ENCODE measurements at regions not wholly inside any gene's neighbourhood (a gene's known extent, or its start where the extent isn't known, plus 50 kb on each side); places are given as distances from the start of the nearest gene placed in this dataset.

DNA sequence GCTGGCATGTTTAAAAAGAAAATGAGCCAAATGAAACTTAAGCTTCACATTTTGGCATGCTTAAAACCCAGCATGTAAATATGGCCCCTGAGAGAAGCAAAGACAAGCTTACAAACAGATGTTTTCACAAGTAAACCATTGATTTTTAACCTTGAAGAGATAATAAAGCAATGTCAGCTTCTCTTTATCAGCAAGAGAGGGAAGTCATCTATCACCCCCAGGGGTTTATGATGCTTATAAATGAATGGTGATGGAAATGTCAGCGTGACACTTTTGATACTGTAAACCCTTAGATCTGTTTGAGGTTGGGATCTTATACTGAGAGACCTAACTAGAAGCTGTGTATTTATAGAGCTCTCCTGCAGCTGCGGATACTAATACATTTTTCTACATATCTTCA is 471.3 kb downstream of the PLA2G4A start:
- Histone ChIP-seq H3K4me1 (no peaks in the 10 kb centered on the region), H3K4me3 (no peak overlapping the region), H3K27me3 (ENCODE audit: low read depth) (no peaks in the 10 kb centered on the region), H3K27ac (replicated peaks) (no peak overlapping the region), H3K36me3 (no peaks in the 10 kb centered on the region), H3K9me3 (replicated peaks) (peaks cover 4% of the 10 kb centered on the region)
- no peak for DNase-seq
- TF ChIP-seq, protein P1, sequence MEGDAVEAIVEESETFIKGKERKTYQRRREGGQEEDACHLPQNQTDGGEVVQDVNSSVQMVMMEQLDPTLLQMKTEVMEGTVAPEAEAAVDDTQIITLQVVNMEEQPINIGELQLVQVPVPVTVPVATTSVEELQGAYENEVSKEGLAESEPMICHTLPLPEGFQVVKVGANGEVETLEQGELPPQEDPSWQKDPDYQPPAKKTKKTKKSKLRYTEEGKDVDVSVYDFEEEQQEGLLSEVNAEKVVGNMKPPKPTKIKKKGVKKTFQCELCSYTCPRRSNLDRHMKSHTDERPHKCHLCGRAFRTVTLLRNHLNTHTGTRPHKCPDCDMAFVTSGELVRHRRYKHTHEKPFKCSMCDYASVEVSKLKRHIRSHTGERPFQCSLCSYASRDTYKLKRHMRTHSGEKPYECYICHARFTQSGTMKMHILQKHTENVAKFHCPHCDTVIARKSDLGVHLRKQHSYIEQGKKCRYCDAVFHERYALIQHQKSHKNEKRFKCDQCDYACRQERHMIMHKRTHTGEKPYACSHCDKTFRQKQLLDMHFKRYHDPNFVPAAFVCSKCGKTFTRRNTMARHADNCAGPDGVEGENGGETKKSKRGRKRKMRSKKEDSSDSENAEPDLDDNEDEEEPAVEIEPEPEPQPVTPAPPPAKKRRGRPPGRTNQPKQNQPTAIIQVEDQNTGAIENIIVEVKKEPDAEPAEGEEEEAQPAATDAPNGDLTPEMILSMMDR (IDR thresholded peaks at IDR 0.05; ENCODE audit: borderline replicate concordance) = no peak
- intact Hi-C loops (cut with micrococcal nuclease) = no loop called here

- Histone ChIP-seq H3K27ac (replicated peaks) (no peak overlapping the region), H3K9me3 (replicated peaks) (peaks cover 4% of the 10 kb centered on the region), H3K4me1 (no peaks in the 10 kb centered on the region), H3K27me3 (ENCODE audit: low read depth) (no peaks in the 10 kb centered on the region), H3K36me3 (no peaks in the 10 kb centered on the region), H3K4me3 (no peak overlapping the region)
- TF ChIP-seq, protein P1 (IDR thresholded peaks at IDR 0.05; ENCODE audit: borderline replicate concordance) = no peak
- intact Hi-C loops (cut with micrococcal nuclease) = no loop called here
- no peak for DNase-seq
Observed at GRCh38 chr1:187306710-187307415, 478.1 kb downstream of the PLA2G4A start.

DNA sequence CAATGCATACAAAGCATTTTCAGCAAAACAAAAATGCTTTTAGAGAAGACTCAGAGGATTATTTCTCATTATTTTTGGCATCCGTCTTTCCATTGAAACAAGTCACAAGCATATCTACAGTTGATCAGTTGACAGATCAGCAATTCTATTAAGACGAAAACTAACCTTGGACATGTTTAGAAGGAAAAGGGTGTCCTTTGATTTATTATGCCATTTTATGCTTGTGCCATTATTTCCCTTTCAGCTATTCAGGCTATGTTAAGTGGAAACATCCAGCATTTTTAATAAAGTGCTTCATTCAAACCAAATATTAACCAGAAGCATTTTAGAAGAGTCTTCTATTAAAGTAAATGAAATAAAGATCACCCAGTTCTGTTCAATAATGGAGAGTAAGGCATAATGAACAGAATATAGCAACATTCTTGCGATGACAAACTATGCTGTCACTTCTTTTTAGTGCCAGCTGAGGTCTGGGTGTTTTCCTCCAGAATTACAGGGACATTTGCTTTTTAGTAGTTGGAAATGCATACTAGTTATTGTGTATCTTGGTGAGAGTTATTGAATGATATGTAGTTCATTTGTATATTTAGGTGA is 481.4 kb downstream of the PLA2G4A start:
- Histone ChIP-seq H3K27me3 (ENCODE audit: low read depth) (no peaks in the 10 kb centered on the region), H3K27ac (replicated peaks) (no peak overlapping the region), H3K4me1 (no peaks in the 10 kb centered on the region), H3K9me3 (replicated peaks) (no peaks in the 10 kb centered on the region), H3K36me3 (no peaks in the 10 kb centered on the region), H3K4me3 (no peak overlapping the region)
- TF ChIP-seq, protein P1 (IDR thresholded peaks at IDR 0.05; ENCODE audit: borderline replicate concordance) = no peak
- intact Hi-C loops (cut with micrococcal nuclease) = no loop called here
- DNase-seq = no peak

DNA sequence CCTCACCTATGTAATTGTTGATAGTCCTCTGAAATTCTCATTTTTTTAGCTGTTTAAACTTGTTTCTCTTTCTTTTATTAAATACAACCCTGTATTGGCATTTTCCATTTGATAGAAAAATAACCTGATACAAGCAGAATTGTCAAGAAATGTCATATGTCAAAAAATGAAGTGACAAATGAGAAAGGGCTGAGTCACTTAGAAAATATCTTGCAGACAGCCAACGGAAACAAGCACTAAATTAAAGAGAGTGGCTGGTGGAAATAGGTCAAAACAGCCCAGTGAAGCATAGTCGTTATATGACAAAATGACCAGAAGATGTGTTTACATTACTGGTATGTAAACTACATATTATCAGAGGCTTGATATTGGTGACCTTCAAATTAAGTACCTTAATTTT is 484.4 kb downstream of the PLA2G4A start:
- intact Hi-C loops (cut with micrococcal nuclease) = no loop called here

DNA sequence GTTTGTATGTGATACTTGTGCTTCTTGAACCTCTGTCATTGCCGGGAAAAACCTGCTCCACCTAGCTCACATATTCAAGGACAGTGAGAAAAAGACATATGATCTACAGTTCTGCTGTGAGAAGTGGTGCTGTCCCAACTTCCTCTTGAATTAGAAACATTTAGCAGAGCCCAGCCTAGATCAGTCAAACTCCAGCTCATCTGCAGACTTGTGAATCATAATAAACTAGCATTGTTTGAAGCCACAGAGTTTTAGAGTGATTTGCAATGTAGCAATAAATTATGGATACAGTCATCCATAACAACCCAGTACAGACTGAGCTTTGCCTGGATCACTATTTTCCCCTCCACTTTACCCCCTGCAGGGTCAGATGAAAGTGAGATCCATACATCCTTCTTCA is 497.8 kb downstream of the PLA2G4A start:
- TF ChIP-seq, protein P1 (IDR thresholded peaks at IDR 0.05; ENCODE audit: borderline replicate concordance) = no peak
- no peaks in the 10 kb centered on the region for H3K9me3 ChIP-seq (replicated peaks)
- H3K27ac ChIP-seq (replicated peaks) = no peak overlapping the region
- H3K27me3 ChIP-seq (ENCODE audit: low read depth) = no peaks in the 10 kb centered on the region
- no peak overlapping the region for H3K4me3 ChIP-seq
- H3K36me3 ChIP-seq = no peaks in the 10 kb centered on the region
- H3K4me1 ChIP-seq = no peaks in the 10 kb centered on the region
- intact Hi-C loops (cut with micrococcal nuclease) = no loop called here
- DNase-seq = no peak

More for the DNA sequence above, 484.4 kb downstream of the PLA2G4A start:
- H3K9me3 ChIP-seq (replicated peaks) = peaks cover 8% of the 10 kb centered on the region
- TF ChIP-seq, protein P1 (IDR thresholded peaks at IDR 0.05; ENCODE audit: borderline replicate concordance) = no peak
- no peaks in the 10 kb centered on the region for H3K36me3 ChIP-seq
- no peaks in the 10 kb centered on the region for H3K27me3 ChIP-seq (ENCODE audit: low read depth)
- no peaks in the 10 kb centered on the region for H3K4me1 ChIP-seq
- H3K27ac ChIP-seq (replicated peaks) = no peak overlapping the region
- H3K4me3 ChIP-seq = no peak overlapping the region
- no peak for DNase-seq
